Stimulated activated CD8-positive, alpha-beta memory T cell treated with anti-CD3 and anti-CD28 coated beads, Interleukin-4, amount 100 ng/mL, for 24 hours (primary cell): ENCODE measurements at regions not wholly inside any gene's neighbourhood (a gene's known extent, or its start where the extent isn't known, plus 50 kb on each side); places are given as distances from the start of the nearest gene placed in this dataset.

ENCODE experiments used
- DNase-seq: peaks from one replicate; pipeline ENCODE4 v3.0.0-alpha.2; 2020; ENCODE audit warnings: low read depth

GRCh38 chr3:102233881-102234280, 200.9 kb upstream of the ZPLD1 start:
- no peak for DNase-seq

GRCh38 chr3:102235679-102236078, 199.1 kb upstream of the ZPLD1 start:
- no peak for DNase-seq

DNA sequence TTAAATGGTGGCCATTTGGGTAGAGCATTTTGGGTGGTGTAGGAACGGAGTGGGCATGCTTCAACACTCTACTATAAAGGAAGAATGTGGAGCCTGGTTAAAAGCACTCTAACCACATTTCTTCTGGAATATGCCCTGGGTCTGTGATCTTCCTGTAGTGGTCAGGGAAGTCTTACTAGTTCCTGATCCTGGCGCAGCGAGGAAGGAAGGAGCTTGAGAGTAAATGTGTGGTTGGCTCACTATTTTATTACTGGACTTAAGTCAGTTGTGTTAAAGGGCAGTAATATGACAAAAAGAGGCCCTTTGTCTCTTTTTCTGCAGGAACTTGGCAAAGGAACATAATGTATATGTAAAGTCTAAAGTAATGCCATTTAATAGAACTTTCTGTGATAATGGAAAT, 197.6 kb upstream of the ZPLD1 start:
- no peak for DNase-seq

DNA sequence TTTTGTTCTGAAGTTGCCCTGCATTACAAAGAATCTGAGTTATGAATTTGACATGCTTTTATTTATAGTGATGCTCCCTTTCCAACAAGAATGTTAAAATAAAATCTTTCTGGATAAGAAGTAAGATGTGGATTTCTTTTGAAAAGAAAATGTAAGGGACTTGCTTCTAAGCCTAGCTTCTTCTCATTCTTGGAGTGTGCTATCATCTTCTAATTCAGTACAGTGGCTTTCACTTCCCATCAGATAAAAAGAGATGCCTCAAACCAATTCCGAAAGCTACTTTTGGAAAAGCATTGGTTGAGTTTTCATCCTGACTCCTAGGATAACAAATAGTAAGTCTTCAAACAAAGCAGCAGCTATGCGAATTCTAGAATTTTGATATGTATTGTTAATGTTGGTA, 197.0 kb upstream of the ZPLD1 start:
- no peak for DNase-seq

GRCh38 chr3:102238362-102238761, 196.5 kb upstream of the ZPLD1 start:
- no peak for DNase-seq

DNA sequence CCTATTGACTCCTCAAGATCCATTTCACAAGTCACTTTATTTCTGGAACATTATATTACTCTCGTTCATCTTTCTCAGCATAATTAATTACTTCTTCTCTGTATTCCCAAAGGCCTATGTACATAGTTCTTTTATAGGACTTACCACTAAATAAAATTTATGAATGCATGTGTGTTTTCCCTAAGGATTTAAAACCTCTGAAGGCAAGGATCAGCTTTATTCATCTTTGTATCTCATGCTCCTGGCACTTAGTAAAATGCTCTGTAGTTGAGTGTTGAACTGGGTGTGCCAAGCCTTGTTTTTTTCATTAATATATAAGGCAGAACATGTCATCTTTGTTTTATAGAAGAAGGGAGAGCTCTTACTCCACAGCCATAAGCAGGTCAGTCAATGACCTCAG, 194.1 kb upstream of the ZPLD1 start:
- DNase-seq = no peak

- DNase-seq = no peak
Observed at GRCh38 chr3:102248981-102249705, 185.7 kb upstream of the ZPLD1 start.

- no peak for DNase-seq
Observed at GRCh38 chr3:102255736-102256135, 179.1 kb upstream of the ZPLD1 start.

GRCh38 chr3:102258666-102259227, 176.1 kb upstream of the ZPLD1 start:
- no peak for DNase-seq

DNA sequence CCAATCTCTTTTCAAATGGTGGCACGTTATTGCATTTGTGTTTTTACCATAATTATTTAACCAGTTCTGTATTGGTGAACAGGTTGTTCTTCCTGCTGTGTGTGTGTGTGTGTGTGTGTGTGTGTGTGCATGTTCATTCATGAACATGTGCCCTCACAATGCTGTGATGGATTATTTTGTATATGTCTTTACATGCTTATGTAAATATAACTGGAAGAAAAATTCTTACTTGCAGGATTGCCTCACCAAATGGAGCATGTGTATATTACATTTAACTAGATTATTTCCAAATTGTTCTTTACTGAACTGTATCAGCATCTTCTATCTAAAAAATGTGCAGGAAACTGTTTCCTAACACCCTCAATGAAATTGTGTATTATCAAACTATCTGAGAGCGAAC, 175.2 kb upstream of the ZPLD1 start:
- no peak for DNase-seq

DNA sequence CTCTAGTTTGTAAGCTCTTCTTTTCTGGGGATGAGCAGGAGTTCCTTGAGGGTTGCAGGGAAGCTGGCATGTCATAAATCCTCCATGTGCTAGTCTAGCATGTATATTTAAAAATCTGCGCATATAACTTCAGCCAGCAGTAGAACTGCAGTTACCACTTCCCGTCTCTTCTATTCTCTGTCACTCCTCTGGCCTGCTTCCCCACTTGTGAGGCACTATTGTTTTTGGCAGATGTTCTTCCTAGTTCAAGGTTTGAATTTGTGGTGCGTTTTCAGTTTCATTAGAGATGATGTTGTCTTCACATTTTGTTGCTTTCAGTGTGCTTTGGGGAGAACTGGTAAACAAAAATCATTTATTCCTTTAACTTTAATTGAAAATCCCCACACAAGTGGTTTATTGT, 169.1 kb upstream of the ZPLD1 start:
- DNase-seq = no peak

DNA sequence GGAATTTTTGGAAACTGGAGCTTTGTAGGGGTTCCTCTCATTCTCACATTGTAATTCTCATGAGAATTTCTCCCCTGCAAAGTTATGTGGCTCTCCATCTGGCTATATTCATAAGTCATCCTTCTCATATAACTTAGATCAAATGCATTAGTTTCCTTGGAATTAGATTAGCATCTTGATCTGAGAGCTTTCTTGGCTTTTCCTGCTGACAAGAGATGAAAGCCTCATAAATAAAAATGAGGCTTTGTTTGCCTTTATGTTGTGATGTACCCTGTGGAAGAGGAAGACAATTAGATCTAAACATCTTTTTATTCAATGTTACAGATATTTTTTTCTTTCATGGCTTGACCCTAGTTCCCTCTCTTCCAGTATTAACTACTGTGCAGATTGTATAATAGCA, 165.4 kb upstream of the ZPLD1 start:
- no peak for DNase-seq

- DNase-seq = no peak
Observed at GRCh38 chr3:102290241-102290640, 144.6 kb upstream of the ZPLD1 start.

GRCh38 chr3:102295756-102296155, 139.1 kb upstream of the ZPLD1 start:
- DNase-seq = no peak

- DNase-seq = no peak
Observed at GRCh38 chr3:102297072-102297658, 137.7 kb upstream of the ZPLD1 start.

DNA sequence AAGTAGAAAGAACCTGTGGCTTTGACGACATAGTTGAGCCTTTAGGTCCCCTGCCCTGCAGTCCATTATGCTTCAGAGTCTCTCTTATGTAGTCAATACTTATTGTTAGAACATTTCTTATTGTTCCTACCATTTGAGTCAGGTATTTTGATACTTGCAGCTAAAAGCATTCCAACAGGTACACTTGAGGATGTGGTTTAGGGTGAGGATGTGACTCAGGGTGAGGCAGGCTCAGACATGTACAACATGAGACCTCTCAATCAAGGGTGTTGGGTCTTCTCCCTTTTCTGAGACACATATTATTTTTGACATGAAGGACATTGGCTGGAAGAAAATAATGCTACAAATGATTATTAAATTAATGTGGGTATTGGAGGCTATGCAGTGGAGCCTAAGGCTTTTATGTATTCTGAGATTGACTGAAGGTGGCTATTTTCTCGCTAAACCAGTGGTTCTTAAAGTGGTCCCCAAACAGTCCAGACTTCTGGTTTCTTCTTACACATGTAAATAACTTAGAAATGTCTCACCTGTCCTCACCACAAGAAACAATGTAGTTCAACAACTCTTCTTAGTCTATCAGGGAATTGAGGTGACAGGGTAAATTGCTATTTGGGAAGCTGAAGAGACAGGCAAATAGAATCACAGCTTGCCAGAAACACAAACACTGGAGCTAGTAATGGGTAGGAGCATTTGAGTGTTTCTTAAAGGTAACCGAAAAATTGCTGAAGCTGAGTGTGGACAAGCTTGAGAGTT, 135.5 kb upstream of the ZPLD1 start:
- DNase-seq = no peak

GRCh38 chr3:102301155-102301880, 133.5 kb upstream of the ZPLD1 start:
- DNase-seq = no peak

DNA sequence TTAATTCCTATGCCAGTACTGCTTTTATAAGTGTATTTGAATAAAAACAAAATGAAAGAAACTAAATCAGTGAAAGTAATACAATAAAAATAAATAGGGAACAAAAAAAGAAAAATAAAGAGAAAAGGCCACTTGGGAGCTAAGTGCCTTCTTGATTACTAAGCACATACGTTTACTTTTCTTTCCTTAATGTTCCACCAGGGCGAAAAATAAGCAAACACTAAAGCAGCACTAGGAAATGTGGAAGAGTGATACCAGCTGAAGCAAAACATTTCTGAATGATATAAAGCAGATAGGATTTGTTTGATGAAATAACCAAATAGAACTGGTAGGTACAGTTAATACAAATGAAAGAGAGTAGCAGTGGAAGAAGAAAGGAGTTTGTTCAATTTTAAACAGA, 132.8 kb upstream of the ZPLD1 start:
- DNase-seq = no peak

DNA sequence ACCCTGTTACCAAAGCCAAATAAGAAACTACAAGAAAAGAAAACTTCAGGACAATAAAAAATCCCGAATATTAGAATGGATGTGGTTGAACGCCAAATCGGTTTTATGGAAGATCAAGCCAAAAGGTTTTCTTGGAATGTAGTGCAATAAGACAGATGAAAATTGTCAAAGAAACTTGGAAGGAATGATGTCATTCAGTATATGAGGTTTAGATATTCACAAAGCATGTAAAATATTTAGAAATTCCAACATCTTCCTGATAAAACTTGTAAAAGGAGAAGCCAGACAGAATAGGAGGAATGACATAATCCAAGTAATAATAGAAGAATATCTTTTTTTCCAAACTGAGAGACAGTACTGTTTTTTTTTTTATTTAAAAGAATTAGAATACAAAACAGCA, 130.3 kb upstream of the ZPLD1 start:
- DNase-seq = no peak

DNA sequence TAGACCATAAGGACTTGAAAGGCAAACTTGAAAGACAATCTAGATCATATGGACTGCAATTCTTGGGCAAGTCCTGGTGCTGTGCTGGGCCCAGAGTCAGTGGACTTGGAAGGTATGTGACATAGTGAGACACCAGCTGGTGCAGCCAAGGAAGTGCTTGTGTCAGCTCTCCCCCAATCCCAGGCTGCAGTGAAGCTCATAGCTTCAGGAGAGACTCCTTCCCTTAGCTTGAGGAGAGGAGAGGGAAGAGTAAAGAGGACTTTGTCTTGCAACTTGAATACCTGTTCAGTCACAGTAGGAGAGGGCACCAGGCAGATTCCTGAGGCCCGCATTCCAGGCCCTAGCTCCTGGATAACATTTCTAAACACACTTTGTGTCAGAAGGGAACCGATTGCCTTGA, 127.4 kb upstream of the ZPLD1 start:
- no peak for DNase-seq

DNA sequence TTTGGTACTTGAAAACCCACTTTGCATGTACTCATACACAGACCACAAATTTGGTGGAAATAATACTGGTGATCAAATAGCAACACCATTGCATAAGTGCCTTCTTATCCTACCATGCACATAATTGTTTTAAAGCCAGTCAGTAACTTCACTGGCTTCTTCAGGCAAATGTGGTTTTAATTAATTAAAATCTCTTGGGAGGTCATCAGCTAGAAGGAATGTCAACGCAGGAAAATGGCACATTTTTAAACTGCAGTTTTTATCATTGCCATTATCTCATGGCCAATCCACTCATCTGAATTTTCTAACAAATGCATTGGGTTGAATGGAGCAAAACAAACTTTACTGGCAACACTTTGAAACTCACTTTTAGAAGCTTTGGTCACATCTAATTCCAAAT, 105.7 kb upstream of the ZPLD1 start:
- no peak for DNase-seq

GRCh38 chr3:102329561-102329960, 105.3 kb upstream of the ZPLD1 start:
- no peak for DNase-seq
